ENCODE measurements at regions not wholly inside any gene's neighbourhood (a gene's known extent, or its start where the extent isn't known, plus 50 kb on each side); places are given as distances from the start of the nearest gene placed in this dataset.

- no peak overlapping the region for H3K4me3 ChIP-seq (ENCODE audit: low read length)
- H3K27me3 ChIP-seq (ENCODE audit: insufficient read depth, low read depth, low read length) = no peaks in the 10 kb centered on the region
- no peaks in the 10 kb centered on the region for H3K36me3 ChIP-seq (ENCODE audit: insufficient read depth, low read length)
- H3K9ac ChIP-seq (ENCODE audit: low read length) = no peak overlapping the region
- TF ChIP-seq SMC3 (conservative IDR thresholded peaks at IDR 0.05; ENCODE audit: poor library complexity) (no peak), REST (IDR thresholded peaks at IDR 0.05; ENCODE audit: borderline replicate concordance) (no peak), POLR2AphosphoS5 (IDR thresholded peaks at IDR 0.05) (no peak), RAD21 (conservative IDR thresholded peaks at IDR 0.05) (no peak), EZH2 (IDR thresholded peaks at IDR 0.05; ENCODE audit: borderline replicate concordance, insufficient read depth, low read length, poor library complexity, severe bottlenecking) (no peak), EP300 (conservative IDR thresholded peaks at IDR 0.05; ENCODE audit: poor library complexity, severe bottlenecking) (no peak), MXI1 (conservative IDR thresholded peaks at IDR 0.05; ENCODE audit: poor library complexity, severe bottlenecking) (no peak), TAF1 (IDR thresholded peaks at IDR 0.05; ENCODE audit: low read depth) (no peak)
- TF ChIP-seq, protein P1, sequence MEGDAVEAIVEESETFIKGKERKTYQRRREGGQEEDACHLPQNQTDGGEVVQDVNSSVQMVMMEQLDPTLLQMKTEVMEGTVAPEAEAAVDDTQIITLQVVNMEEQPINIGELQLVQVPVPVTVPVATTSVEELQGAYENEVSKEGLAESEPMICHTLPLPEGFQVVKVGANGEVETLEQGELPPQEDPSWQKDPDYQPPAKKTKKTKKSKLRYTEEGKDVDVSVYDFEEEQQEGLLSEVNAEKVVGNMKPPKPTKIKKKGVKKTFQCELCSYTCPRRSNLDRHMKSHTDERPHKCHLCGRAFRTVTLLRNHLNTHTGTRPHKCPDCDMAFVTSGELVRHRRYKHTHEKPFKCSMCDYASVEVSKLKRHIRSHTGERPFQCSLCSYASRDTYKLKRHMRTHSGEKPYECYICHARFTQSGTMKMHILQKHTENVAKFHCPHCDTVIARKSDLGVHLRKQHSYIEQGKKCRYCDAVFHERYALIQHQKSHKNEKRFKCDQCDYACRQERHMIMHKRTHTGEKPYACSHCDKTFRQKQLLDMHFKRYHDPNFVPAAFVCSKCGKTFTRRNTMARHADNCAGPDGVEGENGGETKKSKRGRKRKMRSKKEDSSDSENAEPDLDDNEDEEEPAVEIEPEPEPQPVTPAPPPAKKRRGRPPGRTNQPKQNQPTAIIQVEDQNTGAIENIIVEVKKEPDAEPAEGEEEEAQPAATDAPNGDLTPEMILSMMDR (IDR thresholded peaks at IDR 0.05; ENCODE audit: poor library complexity, severe bottlenecking) = no peak
- H2AFZ ChIP-seq (ENCODE audit: low read depth, low read length) = no peak overlapping the region
- no peaks in the 10 kb centered on the region for H4K20me1 ChIP-seq (ENCODE audit: insufficient read depth)
- H3K9me3 ChIP-seq (ENCODE audit: low read length) = no peaks in the 10 kb centered on the region
- no peaks in the 10 kb centered on the region for H3K9me2 ChIP-seq (ENCODE audit: insufficient read depth, low read length)
- no peaks in the 10 kb centered on the region for H3F3A ChIP-seq (ENCODE audit: insufficient read depth, low read length, poor library complexity, severe bottlenecking)
- no peaks in the 10 kb centered on the region for H3K79me2 ChIP-seq (replicated peaks; ENCODE audit: insufficient read depth, low read length)
- no peak overlapping the region for H3K4me2 ChIP-seq (ENCODE audit: low read length)
- no peak overlapping the region for H3K27ac ChIP-seq (ENCODE audit: low read length)
Measured at GRCh38 chr12:114750917-114751316, 66.9 kb upstream of the TBX3 start.

GRCh38 chr12:114749065-114749464 lies 65.1 kb upstream of the TBX3 start:
- no peaks in the 10 kb centered on the region for H3K79me2 ChIP-seq (replicated peaks; ENCODE audit: insufficient read depth, low read length)
- H3K9me2 ChIP-seq (ENCODE audit: insufficient read depth, low read length) = no peaks in the 10 kb centered on the region
- no peaks in the 10 kb centered on the region for H3K36me3 ChIP-seq (ENCODE audit: insufficient read depth, low read length)
- H4K20me1 ChIP-seq (ENCODE audit: insufficient read depth) = no peaks in the 10 kb centered on the region
- no peaks in the 10 kb centered on the region for H3K27me3 ChIP-seq (ENCODE audit: insufficient read depth, low read depth, low read length)
- H2AFZ ChIP-seq (ENCODE audit: low read depth, low read length) = no peak overlapping the region
- H3K4me2 ChIP-seq (ENCODE audit: low read length) = no peak overlapping the region
- H3K9me3 ChIP-seq (ENCODE audit: low read length) = no peaks in the 10 kb centered on the region
- H3K9ac ChIP-seq (ENCODE audit: low read length) = no peak overlapping the region
- TF ChIP-seq, protein P1 (IDR thresholded peaks at IDR 0.05; ENCODE audit: poor library complexity, severe bottlenecking) = no peak
- TF ChIP-seq SMC3 (conservative IDR thresholded peaks at IDR 0.05; ENCODE audit: poor library complexity) (no peak), RAD21 (conservative IDR thresholded peaks at IDR 0.05) (no peak), EP300 (conservative IDR thresholded peaks at IDR 0.05; ENCODE audit: poor library complexity, severe bottlenecking) (no peak), EZH2 (IDR thresholded peaks at IDR 0.05; ENCODE audit: borderline replicate concordance, insufficient read depth, low read length, poor library complexity, severe bottlenecking) (no peak), REST (IDR thresholded peaks at IDR 0.05; ENCODE audit: borderline replicate concordance) (no peak), MXI1 (conservative IDR thresholded peaks at IDR 0.05; ENCODE audit: poor library complexity, severe bottlenecking) (no peak), TAF1 (IDR thresholded peaks at IDR 0.05; ENCODE audit: low read depth) (no peak), POLR2AphosphoS5 (IDR thresholded peaks at IDR 0.05) (no peak)
- no peak overlapping the region for H3K4me3 ChIP-seq (ENCODE audit: low read length)
- H3F3A ChIP-seq (ENCODE audit: insufficient read depth, low read length, poor library complexity, severe bottlenecking) = no peaks in the 10 kb centered on the region
- H3K27ac ChIP-seq (ENCODE audit: low read length) = no peak overlapping the region
